ENCODE measurements at regions not wholly inside any gene's neighbourhood (a gene's known extent, or its start where the extent isn't known, plus 50 kb on each side); places are given as distances from the start of the nearest gene placed in this dataset.

DNA sequence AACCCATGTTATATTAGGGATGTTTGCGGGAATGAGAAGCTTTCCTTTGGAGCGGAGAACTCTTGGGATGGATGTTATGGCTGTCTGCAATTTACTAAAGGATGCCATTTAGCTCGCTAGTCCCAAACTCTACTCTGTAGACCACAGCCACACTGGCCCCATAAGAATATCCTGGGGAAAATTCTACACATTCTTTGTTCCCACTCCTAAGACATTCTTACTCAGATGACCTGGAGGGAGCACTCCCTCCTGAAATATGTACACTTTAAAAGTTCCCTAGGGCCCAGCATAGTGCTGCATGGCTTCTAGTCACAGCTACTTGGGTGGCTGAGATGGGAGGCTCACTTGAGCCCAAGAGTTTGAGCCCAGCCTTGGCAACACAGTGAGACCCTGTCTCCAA lies 288.7 kb upstream of the RORA start:
- no peak overlapping the region for H3K27ac Mint-ChIP-seq
- H3K9me3 Mint-ChIP-seq: no peaks in the 10 kb centered on the region
- TF ChIP-seq CTCF (IDR thresholded peaks at IDR 0.05; ENCODE audit: unreplicated experiment): no peak
- DNase-seq (ENCODE audit: low spot score in 2 of 2, unreplicated experiment in 2 of 2): no peak
- no peaks in the 10 kb centered on the region for H3K36me3 Mint-ChIP-seq
- no peaks in the 10 kb centered on the region for H3K4me1 Mint-ChIP-seq
- H3K27me3 Mint-ChIP-seq (ENCODE audit: low read depth): no peaks in the 10 kb centered on the region
- H3K4me3 Mint-ChIP-seq: no peak overlapping the region

- no peak overlapping the region for H3K4me3 Mint-ChIP-seq
- DNase-seq (ENCODE audit: low spot score in 2 of 2, unreplicated experiment in 2 of 2): no peak
- H3K27ac Mint-ChIP-seq: no peak overlapping the region
- no peaks in the 10 kb centered on the region for H3K27me3 Mint-ChIP-seq (ENCODE audit: low read depth)
- no peaks in the 10 kb centered on the region for H3K4me1 Mint-ChIP-seq
- TF ChIP-seq CTCF (IDR thresholded peaks at IDR 0.05; ENCODE audit: unreplicated experiment): no peak
- H3K9me3 Mint-ChIP-seq: no peaks in the 10 kb centered on the region
- H3K36me3 Mint-ChIP-seq: no peaks in the 10 kb centered on the region
Observed at GRCh38 chr15:61517335-61517734, 288.2 kb upstream of the RORA start.

GRCh38 chr15:61511756-61512155 lies 282.7 kb upstream of the RORA start:
- Mint-ChIP-seq H3K4me3 (no peak overlapping the region), H3K4me1 (peaks cover 18% of the 10 kb centered on the region), H3K27me3 (ENCODE audit: low read depth) (no peaks in the 10 kb centered on the region), H3K9me3 (no peaks in the 10 kb centered on the region), H3K36me3 (no peaks in the 10 kb centered on the region), H3K27ac (no peak overlapping the region)
- DNase-seq (ENCODE audit: low spot score in 2 of 2, unreplicated experiment in 2 of 2): no peak
- TF ChIP-seq CTCF (IDR thresholded peaks at IDR 0.05; ENCODE audit: unreplicated experiment): no peak

GRCh38 chr15:61511089-61511488 lies 282.0 kb upstream of the RORA start:
- Mint-ChIP-seq H3K27ac (no peak overlapping the region), H3K4me1 (peaks cover 18% of the 10 kb centered on the region), H3K36me3 (no peaks in the 10 kb centered on the region), H3K9me3 (no peaks in the 10 kb centered on the region), H3K27me3 (ENCODE audit: low read depth) (no peaks in the 10 kb centered on the region), H3K4me3 (no peak overlapping the region)
- DNase-seq (ENCODE audit: low spot score in 2 of 2, unreplicated experiment in 2 of 2): no peak
- no peak for TF ChIP-seq CTCF (IDR thresholded peaks at IDR 0.05; ENCODE audit: unreplicated experiment)

DNA sequence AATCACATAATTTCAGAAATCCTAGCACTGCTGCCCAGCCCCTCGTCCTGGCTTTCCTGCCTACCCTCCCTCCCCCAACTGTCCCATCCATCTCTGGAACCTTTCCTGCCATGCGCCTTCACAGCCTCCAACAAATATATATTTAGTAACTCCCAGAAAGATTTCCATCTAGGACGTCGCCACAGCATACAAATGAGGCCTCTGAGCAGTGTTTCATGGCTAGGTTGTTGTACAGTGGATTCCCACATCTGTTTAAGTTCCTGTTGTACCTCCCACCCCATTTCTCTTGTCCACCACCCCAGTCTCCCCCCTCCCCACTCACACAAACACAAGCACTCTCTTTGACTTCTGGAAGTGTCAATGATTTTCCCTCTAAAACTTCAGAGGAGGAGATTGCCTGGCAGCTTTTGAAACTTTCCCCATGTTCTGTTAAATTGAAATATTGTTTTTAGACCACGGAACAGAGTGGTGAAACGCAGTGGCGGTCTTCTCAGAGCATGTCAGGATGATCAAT lies 280.3 kb upstream of the RORA start:
- no peak for TF ChIP-seq CTCF (IDR thresholded peaks at IDR 0.05; ENCODE audit: unreplicated experiment)
- Mint-ChIP-seq H3K9me3 (no peaks in the 10 kb centered on the region), H3K4me3 (no peak overlapping the region), H3K27me3 (ENCODE audit: low read depth) (no peaks in the 10 kb centered on the region), H3K27ac (peak overlapping the region; percentile 3), H3K36me3 (no peaks in the 10 kb centered on the region), H3K4me1 (peaks cover 18% of the 10 kb centered on the region)
- DNase-seq (ENCODE audit: low spot score in 2 of 2, unreplicated experiment in 2 of 2): no peak

- no peaks in the 10 kb centered on the region for H3K9me3 Mint-ChIP-seq
- H3K27me3 Mint-ChIP-seq (ENCODE audit: low read depth): peaks cover 2% of the 10 kb centered on the region
- H3K4me3 Mint-ChIP-seq: no peak overlapping the region
- TF ChIP-seq CTCF (IDR thresholded peaks at IDR 0.05; ENCODE audit: unreplicated experiment): no peak
- H3K27ac Mint-ChIP-seq: no peak overlapping the region
- H3K36me3 Mint-ChIP-seq: no peaks in the 10 kb centered on the region
- peaks cover 9% of the 10 kb centered on the region for H3K4me1 Mint-ChIP-seq
- no peak for DNase-seq (ENCODE audit: low spot score in 2 of 2, unreplicated experiment in 2 of 2)
Observed at GRCh38 chr15:61503383-61503969, 274.4 kb upstream of the RORA start.

All from mesothelial cell of epicardium (in vitro differentiated cells).